Left colon (tissue), 2 donors: ENCODE measurements at regions not wholly inside any gene's neighbourhood (a gene's known extent, or its start where the extent isn't known, plus 50 kb on each side); places are given as distances from the start of the nearest gene placed in this dataset.
"Not testable (repeated sequence)": the region's sequence is repeated elsewhere in the genome, so short reads cannot be mapped to it uniquely, and the experiment has no call there.

ENCODE experiments used
- ATAC-seq: fragments of 200-7000 bp; cut with Tn5 transposase; one replicate; pipeline ENCODE4 v1.9.1; 2020; ENCODE audit warnings: mild to moderate bottlenecking, moderate library complexity
- DNase-seq, 2 donors: peaks; one replicate each; pipeline ENCODE4 v3.0.0-alpha.2; 2020
- intact Hi-C, 2 donors: fragments of 100-400 bp; cut with DNase I in 1 of 2; cut with micrococcal nuclease in 1 of 2; formaldehyde crosslinking; loops; one replicate each; pipeline versions ENCODE4 v1.11.2 to v1.14.0; 2022; cut with DNase I, micrococcal nuclease
- donor health status: DM: no; HTN: no; CAD: no.
- donor health status: DM: yes; HTN: yes; CAD: no.

GRCh38 chr3:170814822-170815221 lies 55.2 kb downstream of the RPL22L1 start:
- intact Hi-C loops: loop anchor here (5.0 to 10.0 kb wide), 3 partner anchors 398 to 500 kb away; partner anchors contain the start of gene CLDN11 (in 2 of the 2)
- DNase-seq (no peak), ATAC-seq (no peak)

GRCh38 chr3:170813266-170813665 lies 56.7 kb downstream of the RPL22L1 start:
- intact Hi-C loops: loop anchor here (5.0 to 10.0 kb wide), 3 partner anchors 396 to 498 kb away; partner anchors contain the start of gene CLDN11 (in 2 of the 2)
- no peak for ATAC-seq
- no peak for DNase-seq

- intact Hi-C loops: loop anchor here (5.0 to 10.0 kb wide), 3 partner anchors 395 to 497 kb away; partner anchors contain the start of gene CLDN11 (in 2 of the 2)
- ATAC-seq (peak; percentile 52), DNase-seq (peak; percentile 45 to 58)
These were observed 57.9 kb downstream of the RPL22L1 start for GRCh38 chr3:170811928-170812591.

GRCh38 chr3:170811515-170811914 lies 58.5 kb downstream of the RPL22L1 start:
- ATAC-seq (no peak), DNase-seq (no peak)
- intact Hi-C loops: loop anchor here (5.0 to 10.0 kb wide), 3 partner anchors 394 to 497 kb away; partner anchors contain the start of gene CLDN11 (in 2 of the 2)

GRCh38 chr3:170809975-170810357 lies 60.0 kb downstream of the RPL22L1 start:
- peak; percentile 94 for ATAC-seq
- DNase-seq: no peak

GRCh38 chr3:170809007-170809974 lies 60.7 kb downstream of the RPL22L1 start:
- intact Hi-C loops: no loop called here
- ATAC-seq (peak; percentile 74), DNase-seq (peak in 1 of 2 donors; percentile 23)

More at GRCh38 chr3:170809975-170810357, 60.0 kb downstream of the RPL22L1 start:
- intact Hi-C loops: loop anchor here (5.0 to 10.0 kb wide), 3 partner anchors 393 to 495 kb away; partner anchors contain the start of gene CLDN11 (in 2 of the 2)

GRCh38 chr3:170808041-170808440 lies 62.0 kb downstream of the RPL22L1 start:
- DNase-seq (no peak), ATAC-seq (no peak)
- intact Hi-C loops: no loop called here

- DNase-seq: no peak
- intact Hi-C loops: no loop called here
- no peak for ATAC-seq
These were observed 63.3 kb downstream of the RPL22L1 start for GRCh38 chr3:170806676-170807075.

- DNase-seq: no peak
- no peak for ATAC-seq
- intact Hi-C loops: no loop called here
These were observed 63.9 kb downstream of the RPL22L1 start for GRCh38 chr3:170806141-170806540.

GRCh38 chr3:170805296-170805695 lies 64.7 kb downstream of the RPL22L1 start:
- intact Hi-C loops, DNase-seq: not testable (repeated sequence)

GRCh38 chr3:170804634-170805033 lies 65.4 kb downstream of the RPL22L1 start:
- intact Hi-C loops, ATAC-seq, DNase-seq: not testable (repeated sequence)

More at GRCh38 chr3:170805296-170805695, 64.7 kb downstream of the RPL22L1 start:
- not testable (repeated sequence) for ATAC-seq

- DNase-seq (no peak), ATAC-seq (no peak)
- intact Hi-C loops: no loop called here
These were observed 65.9 kb downstream of the RPL22L1 start for GRCh38 chr3:170804078-170804477.

GRCh38 chr3:170802164-170803151 lies 67.5 kb downstream of the RPL22L1 start:
- intact Hi-C loops: no loop called here
- no peak for ATAC-seq
- DNase-seq: no peak

- DNase-seq (no peak), ATAC-seq (no peak)
- intact Hi-C loops: no loop called here
These were observed 68.4 kb downstream of the RPL22L1 start for GRCh38 chr3:170801597-170801996.

GRCh38 chr3:170800275-170800674 lies 69.7 kb downstream of the RPL22L1 start:
- intact Hi-C loops, ATAC-seq, DNase-seq: not testable (repeated sequence)

GRCh38 chr3:170799009-170799408 lies 71.0 kb downstream of the RPL22L1 start:
- no peak for ATAC-seq
- no peak for DNase-seq
- intact Hi-C loops: no loop called here

GRCh38 chr3:170797685-170798084 lies 72.3 kb downstream of the RPL22L1 start:
- ATAC-seq (no peak), DNase-seq (no peak)
- intact Hi-C loops: no loop called here

GRCh38 chr3:170792471-170792870 lies 77.5 kb downstream of the RPL22L1 start:
- ATAC-seq: no peak
- intact Hi-C loops: no loop called here
- no peak for DNase-seq
